Fibroblast of lung (primary cell): ENCODE measurements at regions not wholly inside any gene's neighbourhood (a gene's known extent, or its start where the extent isn't known, plus 50 kb on each side); places are given as distances from the start of the nearest gene placed in this dataset.

Source experiments
- DNase-seq, 2 donors: peaks; one replicate each; pipeline versions ENCODE4 v3.0.0 to v3.0.0-alpha.2; 2010; ENCODE audit warnings: low read depth in 2 of 2
- H2AFZ ChIP-seq: 2 replicates; pipeline ENCODE4 v1.5.1; 2012; ENCODE audit warnings: low read length, control low read depth, inconsistent platforms
- H3K27ac ChIP-seq: 2 replicates; pipeline ENCODE4 v1.5.1; 2011; ENCODE audit warnings: low read length, control low read depth; ENCODE audit not compliant: insufficient read depth
- H3K27me3 ChIP-seq: 2 replicates; pipeline ENCODE4 v1.5.1; 2011; ENCODE audit warnings: mild to moderate bottlenecking, low read length; ENCODE audit not compliant: control insufficient read depth, insufficient read depth
- H3K36me3 ChIP-seq: 2 replicates; pipeline ENCODE4 v1.5.1; 2011; ENCODE audit warnings: low read length; ENCODE audit not compliant: control insufficient read depth, insufficient read depth
- H3K4me1 ChIP-seq: 2 replicates; pipeline ENCODE4 v1.5.1; 2011; ENCODE audit warnings: low read length; ENCODE audit not compliant: control insufficient read depth, insufficient read depth; ENCODE audit errors: extremely low read depth
- H3K4me2 ChIP-seq: 2 replicates; pipeline ENCODE4 v1.5.1; 2011; ENCODE audit warnings: low read length, control low read depth; ENCODE audit not compliant: insufficient read depth; ENCODE audit errors: extremely low read depth
- H3K4me3 ChIP-seq, 4 experiments: fragments of 200-600 bp in 1 of 4; sonication (generic) in 1 of 4; replicated peaks in 1 of 4; 2 replicates each; pipeline ENCODE4 v1.5.1; 2011 to 2016; ENCODE audit warnings: low read length in 4 of 4, low read depth in 3 of 4, mild to moderate bottlenecking in 3 of 4, control low read depth in 2 of 4, inconsistent platforms in 1 of 4, mixed read lengths in 1 of 4; ENCODE audit not compliant: insufficient read depth in 1 of 4; ENCODE audit errors: control extremely low read depth in 1 of 4
- H3K79me2 ChIP-seq: 2 replicates; pipeline ENCODE4 v1.5.1; 2012; ENCODE audit warnings: mild to moderate bottlenecking, low read length, inconsistent platforms; ENCODE audit not compliant: control insufficient read depth, insufficient read depth
- H3K9ac ChIP-seq: 2 replicates; pipeline ENCODE4 v1.5.1; 2011; ENCODE audit warnings: mild to moderate bottlenecking, low read length, control low read depth; ENCODE audit not compliant: insufficient read depth
- H3K9me3 ChIP-seq: 2 replicates; pipeline ENCODE4 v1.5.1; 2012; ENCODE audit warnings: low read depth, low read length; ENCODE audit not compliant: control insufficient read depth, insufficient read depth
- H4K20me1 ChIP-seq: 2 replicates; pipeline ENCODE4 v1.5.1; 2011; ENCODE audit warnings: low read length; ENCODE audit not compliant: control insufficient read depth, insufficient read depth; ENCODE audit errors: extremely low read depth
- CTCF ChIP-seq, 2 donors: IDR thresholded peaks in 1 of 2; conservative IDR thresholded peaks in 1 of 2; 1 replicate in 1 of 2; 2 replicates in 1 of 2; pipeline ENCODE4 v1.5.1; 2011 to 2012; ENCODE audit warnings: low read length in 2 of 2, control low read depth in 1 of 2, inconsistent platforms in 1 of 2, low read depth in 1 of 2, mild to moderate bottlenecking in 1 of 2
- EZH2 ChIP-seq: IDR thresholded peaks from 2 replicates; pipeline ENCODE4 v1.5.1; 2012; ENCODE audit warnings: low read length, control low read depth, mild to moderate bottlenecking; ENCODE audit errors: missing control alignments

GRCh38 chr3:72624656-72625055, 223.6 kb downstream of the SHQ1 start:
- no peak overlapping the region for H3K4me2 ChIP-seq
- no peaks in the 10 kb centered on the region for H3K79me2 ChIP-seq
- H3K9me3 ChIP-seq = no peaks in the 10 kb centered on the region
- no peaks in the 10 kb centered on the region for H4K20me1 ChIP-seq
- H3K27me3 ChIP-seq = no peaks in the 10 kb centered on the region
- H2AFZ ChIP-seq = no peak overlapping the region
- no peak overlapping the region for H3K9ac ChIP-seq
- H3K27ac ChIP-seq = no peak overlapping the region
- TF ChIP-seq CTCF (conservative IDR thresholded peaks at IDR 0.05 in 1 of 2, IDR thresholded peaks at IDR 0.05 in 1 of 2; ENCODE audit: low read depth in 1 of 2, low read length in 2 of 2) (no peak), EZH2 (no peak)
- no peaks in the 10 kb centered on the region for H3K36me3 ChIP-seq
- no peak overlapping the region for H3K4me3 ChIP-seq
- no peaks in the 10 kb centered on the region for H3K4me1 ChIP-seq
- DNase-seq = no peak

GRCh38 chr3:72618739-72619138, 229.5 kb downstream of the SHQ1 start:
- H3K27ac ChIP-seq = no peak overlapping the region
- peaks cover 7% of the 10 kb centered on the region for H3K27me3 ChIP-seq
- H4K20me1 ChIP-seq = no peaks in the 10 kb centered on the region
- no peaks in the 10 kb centered on the region for H3K36me3 ChIP-seq
- H3K4me1 ChIP-seq = no peaks in the 10 kb centered on the region
- H3K4me3 ChIP-seq = no peak overlapping the region
- H3K9ac ChIP-seq = no peak overlapping the region
- H3K79me2 ChIP-seq = no peaks in the 10 kb centered on the region
- no peak for DNase-seq
- TF ChIP-seq EZH2 = no peak
- TF ChIP-seq CTCF (conservative IDR thresholded peaks at IDR 0.05 in 1 of 2, IDR thresholded peaks at IDR 0.05 in 1 of 2; ENCODE audit: low read depth in 1 of 2, low read length in 2 of 2) = no peak
- no peaks in the 10 kb centered on the region for H3K9me3 ChIP-seq
- no peak overlapping the region for H2AFZ ChIP-seq
- no peak overlapping the region for H3K4me2 ChIP-seq

GRCh38 chr3:72617424-72618024, 230.7 kb downstream of the SHQ1 start:
- H3K4me3 ChIP-seq = no peak overlapping the region
- no peaks in the 10 kb centered on the region for H3K4me1 ChIP-seq
- DNase-seq = no peak
- no peak overlapping the region for H3K4me2 ChIP-seq
- H3K9ac ChIP-seq = no peak overlapping the region
- H3K9me3 ChIP-seq = no peaks in the 10 kb centered on the region
- H2AFZ ChIP-seq = no peak overlapping the region
- TF ChIP-seq EZH2 (no peak), CTCF (conservative IDR thresholded peaks at IDR 0.05 in 1 of 2, IDR thresholded peaks at IDR 0.05 in 1 of 2; ENCODE audit: low read depth in 1 of 2, low read length in 2 of 2) (no peak)
- H3K79me2 ChIP-seq = no peaks in the 10 kb centered on the region
- peaks cover 7% of the 10 kb centered on the region for H3K27me3 ChIP-seq
- no peaks in the 10 kb centered on the region for H4K20me1 ChIP-seq
- no peaks in the 10 kb centered on the region for H3K36me3 ChIP-seq
- H3K27ac ChIP-seq = no peak overlapping the region
